GM23248 (cell line): ENCODE measurements at regions not wholly inside any gene's neighbourhood (a gene's known extent, or its start where the extent isn't known, plus 50 kb on each side); places are given as distances from the start of the nearest gene placed in this dataset.

Experiments
- EZH2 ChIP-seq: fragments of 200-600 bp; sonication (generic); IDR thresholded peaks from 2 replicates; pipeline ENCODE4 v1.6.1; 2018; ENCODE audit warnings: antibody characterized with exemption, mild to moderate bottlenecking; ENCODE audit not compliant: insufficient read depth, poor library complexity, severe bottlenecking
- EZH2phosphoT487 ChIP-seq: fragments of 200-600 bp; sonication (generic); IDR thresholded peaks from 2 replicates; pipeline ENCODE4 v1.6.1; 2018; ENCODE audit warnings: antibody characterized with exemption, moderate library complexity, mild to moderate bottlenecking, low read depth; ENCODE audit not compliant: insufficient read depth

DNA sequence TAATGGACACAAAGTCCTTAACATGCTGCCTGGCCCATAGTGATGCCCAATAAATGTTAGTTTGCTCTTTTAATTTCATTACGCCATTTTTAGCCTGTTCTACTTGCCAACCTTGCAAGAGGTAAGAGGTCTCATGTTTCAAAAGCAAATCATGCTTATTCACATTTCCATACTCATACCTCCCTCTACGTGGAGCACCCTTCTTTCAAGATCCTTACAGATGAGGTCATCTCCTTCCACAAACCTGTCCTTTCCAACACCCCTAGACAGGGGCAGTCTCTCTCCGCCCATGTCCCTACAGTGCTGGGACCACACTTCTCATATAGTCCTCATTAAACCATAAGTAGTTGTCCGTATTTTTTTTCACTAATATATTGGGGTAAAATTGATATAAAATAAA is 271.3 kb downstream of the FGFR2 start:
- TF ChIP-seq EZH2 (no peak), EZH2phosphoT487 (no peak)
